ENCODE measurements at regions not wholly inside any gene's neighbourhood (a gene's known extent, or its start where the extent isn't known, plus 50 kb on each side); places are given as distances from the start of the nearest gene placed in this dataset.

- Histone ChIP-seq H3K4me2 (ENCODE audit: low read length) (no peak overlapping the region), H4K20me1 (ENCODE audit: low read length) (no peaks in the 10 kb centered on the region), H2AFZ (ENCODE audit: low read length) (no peak overlapping the region), H3K4me3 (ENCODE audit: low read length) (no peak overlapping the region), H3K9me3 (ENCODE audit: low read length) (no peaks in the 10 kb centered on the region), H3K79me2 (ENCODE audit: low read length) (no peaks in the 10 kb centered on the region), H3K4me1 (ENCODE audit: insufficient read depth, low read length) (no peaks in the 10 kb centered on the region), H3K9me2 (replicated peaks; ENCODE audit: low read length) (no peaks in the 10 kb centered on the region), H3K9ac (ENCODE audit: low read length) (no peak overlapping the region), H3K36me3 (ENCODE audit: low read depth, low read length) (no peaks in the 10 kb centered on the region), H3K27ac (ENCODE audit: low read length) (no peak overlapping the region), H3K27me3 (ENCODE audit: low read length) (no peaks in the 10 kb centered on the region), H3F3A (ENCODE audit: low read length, unreplicated experiment) (no peaks in the 10 kb centered on the region)
- POLR2A ChIA-PET (ENCODE audit: unreplicated experiment): interaction anchor here (0.6 kb wide), 1 partner anchor 74 kb away, joined by 3 read pairs; no protein-coding TSS in a partner anchor
- ATAC-seq: peak; percentile 27
- DNase-seq: no peak
- BruUV-seq (replicated peaks): no TSS peak
- TF ChIP-seq EZH2 (IDR thresholded peaks at IDR 0.05; ENCODE audit: low read length, unreplicated experiment) (no peak), EZH2phosphoT487 (IDR thresholded peaks at IDR 0.05; ENCODE audit: borderline replicate concordance, low read length) (no peak)
- intact Hi-C loops (cut with micrococcal nuclease): no loop called here
- CTCF ChIA-PET: no interaction called here
Observed at GRCh38 chr13:82116422-82116989, 1765.8 kb downstream of the SLITRK1 start.

- Histone ChIP-seq H3K4me2 (ENCODE audit: low read length) (no peak overlapping the region), H2AFZ (ENCODE audit: low read length) (no peak overlapping the region), H3K27ac (ENCODE audit: low read length) (no peak overlapping the region), H3K36me3 (ENCODE audit: low read depth, low read length) (no peaks in the 10 kb centered on the region), H3K79me2 (ENCODE audit: low read length) (no peaks in the 10 kb centered on the region), H3F3A (ENCODE audit: low read length, unreplicated experiment) (no peaks in the 10 kb centered on the region), H4K20me1 (ENCODE audit: low read length) (no peaks in the 10 kb centered on the region), H3K9ac (ENCODE audit: low read length) (no peak overlapping the region), H3K9me3 (ENCODE audit: low read length) (no peaks in the 10 kb centered on the region), H3K9me2 (replicated peaks; ENCODE audit: low read length) (no peaks in the 10 kb centered on the region), H3K27me3 (ENCODE audit: low read length) (no peaks in the 10 kb centered on the region), H3K4me3 (ENCODE audit: low read length) (no peak overlapping the region), H3K4me1 (ENCODE audit: insufficient read depth, low read length) (no peaks in the 10 kb centered on the region)
- TF ChIP-seq EZH2phosphoT487 (IDR thresholded peaks at IDR 0.05; ENCODE audit: borderline replicate concordance, low read length) (no peak), EZH2 (IDR thresholded peaks at IDR 0.05; ENCODE audit: low read length, unreplicated experiment) (no peak), CTCF (conservative IDR thresholded peaks at IDR 0.05; ENCODE audit: low read depth, low read length) (no peak)
- ATAC-seq (no peak), DNase-seq (no peak)
- intact Hi-C loops (cut with micrococcal nuclease): no loop called here
- ChIA-PET POLR2A (ENCODE audit: unreplicated experiment) (no interaction called here), CTCF (no interaction called here)
- BruUV-seq (replicated peaks): no TSS peak
Observed at GRCh38 chr13:82115391-82115790, 1766.9 kb downstream of the SLITRK1 start.

GRCh38 chr13:82096256-82096655, 1755.3 kb upstream of the SPRY2 start:
- intact Hi-C loops (cut with micrococcal nuclease): no loop called here
- TF ChIP-seq EZH2phosphoT487 (IDR thresholded peaks at IDR 0.05; ENCODE audit: borderline replicate concordance, low read length): no peak
- TF ChIP-seq EZH2 (IDR thresholded peaks at IDR 0.05; ENCODE audit: low read length, unreplicated experiment): no peak
- TF ChIP-seq CTCF (conservative IDR thresholded peaks at IDR 0.05; ENCODE audit: low read depth, low read length): no peak
- Histone ChIP-seq H3K27me3 (ENCODE audit: low read length) (no peaks in the 10 kb centered on the region), H3K4me2 (ENCODE audit: low read length) (no peak overlapping the region), H2AFZ (ENCODE audit: low read length) (no peak overlapping the region), H3K4me3 (ENCODE audit: low read length) (no peak overlapping the region), H3K9me3 (ENCODE audit: low read length) (no peaks in the 10 kb centered on the region), H3F3A (ENCODE audit: low read length, unreplicated experiment) (no peaks in the 10 kb centered on the region), H3K9ac (ENCODE audit: low read length) (no peak overlapping the region), H3K4me1 (ENCODE audit: insufficient read depth, low read length) (peaks cover 6% of the 10 kb centered on the region; the same call in 1 of the 2 replicates), H3K79me2 (ENCODE audit: low read length) (no peaks in the 10 kb centered on the region), H3K27ac (ENCODE audit: low read length) (no peak overlapping the region), H3K9me2 (replicated peaks; ENCODE audit: low read length) (no peaks in the 10 kb centered on the region), H3K36me3 (ENCODE audit: low read depth, low read length) (no peaks in the 10 kb centered on the region), H4K20me1 (ENCODE audit: low read length) (no peaks in the 10 kb centered on the region)
- DNase-seq (no peak), ATAC-seq (no peak)
- ChIA-PET POLR2A (ENCODE audit: unreplicated experiment) (no interaction called here), CTCF (no interaction called here)
- no TSS peak for BruUV-seq (replicated peaks)
